ENCODE measurements at regions not wholly inside any gene's neighbourhood (a gene's known extent, or its start where the extent isn't known, plus 50 kb on each side); places are given as distances from the start of the nearest gene placed in this dataset.

DNA sequence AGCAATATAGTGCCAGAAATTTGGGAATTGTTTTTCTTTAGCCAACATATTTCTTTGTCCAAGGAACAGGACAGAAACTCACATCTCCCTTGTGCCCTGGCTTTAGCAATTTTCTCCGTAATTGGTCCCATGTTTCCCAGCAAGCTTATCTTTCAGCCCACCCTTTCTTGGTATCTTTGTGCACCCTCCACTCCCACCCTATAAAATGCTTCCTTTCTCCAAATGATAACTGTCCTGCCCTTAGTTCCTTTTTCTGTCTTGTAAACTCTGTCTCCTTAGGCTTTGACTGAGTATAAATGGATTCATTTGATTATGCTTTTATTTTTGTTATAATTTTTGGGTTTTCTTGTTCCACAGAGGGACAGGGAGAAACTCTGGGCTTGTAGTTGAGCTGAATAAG is 442.8 kb downstream of the ATP23 start:
- Histone ChIP-seq H3K27me3 (ENCODE audit: control insufficient read depth, insufficient read depth, low read length) (no peaks in the 10 kb centered on the region), H3K4me3 (ENCODE audit: low read length) (no peak overlapping the region), H3K4me1 (ENCODE audit: control insufficient read depth, insufficient read depth, low read length) (no peaks in the 10 kb centered on the region), H3K36me3 (ENCODE audit: control insufficient read depth, insufficient read depth, low read length) (no peaks in the 10 kb centered on the region), H3K9ac (ENCODE audit: low read length) (no peak overlapping the region), H3K27ac (ENCODE audit: low read depth, low read length) (no peak overlapping the region)

DNA sequence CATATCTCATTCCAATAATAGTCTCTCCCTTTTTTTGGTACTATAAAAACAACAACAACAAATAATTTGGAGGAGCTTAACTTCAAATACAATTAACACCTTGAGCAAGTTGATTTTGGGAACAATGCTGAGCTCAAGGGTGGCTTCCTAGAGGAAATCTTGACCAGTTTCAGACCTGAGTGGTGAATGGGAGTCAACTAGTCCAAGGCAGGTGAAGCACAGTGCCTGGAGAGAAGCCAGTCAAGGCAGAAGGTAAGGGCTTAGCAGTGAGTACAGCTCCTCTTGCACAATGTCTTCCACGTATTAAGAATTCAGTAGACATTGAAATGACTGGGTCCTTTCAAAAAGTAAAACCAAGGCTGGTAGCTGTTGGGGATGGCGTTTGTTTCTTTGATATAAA is 444.8 kb downstream of the ATP23 start:
- Histone ChIP-seq H3K9ac (ENCODE audit: low read length) (no peak overlapping the region), H3K4me3 (ENCODE audit: low read length) (no peak overlapping the region), H3K36me3 (ENCODE audit: control insufficient read depth, insufficient read depth, low read length) (no peaks in the 10 kb centered on the region), H3K27me3 (ENCODE audit: control insufficient read depth, insufficient read depth, low read length) (no peaks in the 10 kb centered on the region), H3K27ac (ENCODE audit: low read depth, low read length) (no peak overlapping the region), H3K4me1 (ENCODE audit: control insufficient read depth, insufficient read depth, low read length) (no peaks in the 10 kb centered on the region)

DNA sequence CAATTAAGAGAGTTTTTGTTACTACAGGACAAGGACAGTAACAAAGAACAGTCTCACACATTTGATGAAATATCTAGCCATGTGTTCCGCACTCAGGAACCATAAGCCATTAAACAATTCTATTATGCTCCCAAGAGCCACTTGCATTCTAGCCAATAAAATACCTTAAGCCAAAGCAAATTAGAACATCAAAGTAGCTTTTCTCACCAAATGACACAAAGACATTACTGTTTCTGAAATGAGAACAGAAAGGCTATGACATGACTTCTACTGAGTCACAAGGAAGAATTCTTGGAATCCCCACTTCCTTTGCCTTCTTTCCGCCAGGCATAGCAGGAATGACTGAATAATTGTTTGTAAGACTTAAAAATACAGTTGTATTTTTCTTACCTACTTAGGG is 445.8 kb downstream of the ATP23 start:
- Histone ChIP-seq H3K4me1 (ENCODE audit: control insufficient read depth, insufficient read depth, low read length) (no peaks in the 10 kb centered on the region), H3K27ac (ENCODE audit: low read depth, low read length) (no peak overlapping the region), H3K27me3 (ENCODE audit: control insufficient read depth, insufficient read depth, low read length) (no peaks in the 10 kb centered on the region), H3K36me3 (ENCODE audit: control insufficient read depth, insufficient read depth, low read length) (no peaks in the 10 kb centered on the region), H3K4me3 (ENCODE audit: low read length) (no peak overlapping the region), H3K9ac (ENCODE audit: low read length) (no peak overlapping the region)

DNA sequence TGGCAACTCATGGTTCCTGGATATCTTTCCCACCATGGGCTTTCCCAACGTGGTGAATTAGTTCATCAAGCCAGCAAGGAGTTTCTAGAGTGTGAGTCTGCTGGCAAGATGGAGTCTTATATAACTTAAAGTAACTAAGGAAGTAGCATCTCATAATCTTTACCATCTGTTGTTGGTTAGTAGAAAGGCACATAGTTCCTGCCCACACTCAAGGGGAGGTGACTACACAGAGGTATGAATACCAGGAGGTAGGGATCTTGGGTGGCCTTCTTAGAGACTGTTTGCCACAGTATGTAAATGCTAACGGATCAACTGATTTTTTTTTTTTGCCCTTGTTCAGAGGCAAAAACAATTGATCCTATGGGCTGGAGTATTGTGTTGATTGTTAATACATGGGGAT is 446.9 kb downstream of the ATP23 start:
- Histone ChIP-seq H3K4me3 (ENCODE audit: low read length) (no peak overlapping the region), H3K9ac (ENCODE audit: low read length) (no peak overlapping the region), H3K27ac (ENCODE audit: low read depth, low read length) (no peak overlapping the region), H3K4me1 (ENCODE audit: control insufficient read depth, insufficient read depth, low read length) (no peaks in the 10 kb centered on the region), H3K36me3 (ENCODE audit: control insufficient read depth, insufficient read depth, low read length) (no peaks in the 10 kb centered on the region), H3K27me3 (ENCODE audit: control insufficient read depth, insufficient read depth, low read length) (no peaks in the 10 kb centered on the region)

DNA sequence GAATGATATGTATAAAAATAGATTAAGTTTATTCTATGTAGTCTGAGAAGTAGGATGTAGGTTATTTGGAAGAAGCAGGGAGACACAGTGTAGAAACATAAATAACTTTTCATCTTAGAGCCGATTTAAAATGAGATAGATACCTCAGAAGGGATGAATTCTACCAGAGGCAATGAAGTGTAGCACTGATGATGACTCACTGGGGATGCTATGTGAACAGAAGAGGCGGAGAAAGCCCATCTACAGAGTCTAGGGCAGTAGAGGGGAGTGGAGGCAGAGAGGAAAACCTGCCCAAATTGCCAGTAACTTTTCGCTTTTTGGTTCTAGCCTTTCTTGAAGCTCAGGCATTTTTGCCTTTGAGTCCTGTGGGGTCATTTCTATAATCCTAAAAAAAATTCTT is 451.8 kb downstream of the ATP23 start:
- Histone ChIP-seq H3K4me1 (ENCODE audit: control insufficient read depth, insufficient read depth, low read length) (no peaks in the 10 kb centered on the region), H3K9ac (ENCODE audit: low read length) (no peak overlapping the region), H3K36me3 (ENCODE audit: control insufficient read depth, insufficient read depth, low read length) (no peaks in the 10 kb centered on the region), H3K27ac (ENCODE audit: low read depth, low read length) (no peak overlapping the region), H3K4me3 (ENCODE audit: low read length) (no peak overlapping the region), H3K27me3 (ENCODE audit: control insufficient read depth, insufficient read depth, low read length) (no peaks in the 10 kb centered on the region)

DNA sequence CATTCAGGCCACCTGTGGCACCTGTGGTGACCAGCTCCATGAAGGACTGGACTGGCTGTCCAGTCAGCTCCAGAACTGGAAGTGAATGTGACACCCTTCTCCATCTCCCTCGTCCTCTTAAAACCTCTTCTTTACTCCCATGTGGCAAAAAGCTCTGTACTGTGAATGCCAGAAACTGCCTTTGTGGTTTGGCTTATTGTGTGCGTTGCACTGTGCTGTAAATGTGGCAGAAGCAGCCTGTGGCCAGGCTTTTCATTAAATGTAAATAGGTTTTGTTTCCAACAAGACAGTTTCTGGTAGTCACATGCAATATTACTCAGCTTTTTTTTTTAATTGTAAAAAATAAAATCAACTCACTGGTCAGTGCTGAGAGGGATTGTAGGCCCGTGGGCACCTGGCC is 453.7 kb downstream of the ATP23 start:
- no peaks in the 10 kb centered on the region for H3K36me3 ChIP-seq (ENCODE audit: control insufficient read depth, insufficient read depth, low read length)
- no peak overlapping the region for H3K27ac ChIP-seq (ENCODE audit: low read depth, low read length)
- H3K4me3 ChIP-seq (ENCODE audit: low read length): no peak overlapping the region
- no peak overlapping the region for H3K9ac ChIP-seq (ENCODE audit: low read length)
- no peaks in the 10 kb centered on the region for H3K27me3 ChIP-seq (ENCODE audit: control insufficient read depth, insufficient read depth, low read length)
- H3K4me1 ChIP-seq (ENCODE audit: control insufficient read depth, insufficient read depth, low read length): no peaks in the 10 kb centered on the region

DNA sequence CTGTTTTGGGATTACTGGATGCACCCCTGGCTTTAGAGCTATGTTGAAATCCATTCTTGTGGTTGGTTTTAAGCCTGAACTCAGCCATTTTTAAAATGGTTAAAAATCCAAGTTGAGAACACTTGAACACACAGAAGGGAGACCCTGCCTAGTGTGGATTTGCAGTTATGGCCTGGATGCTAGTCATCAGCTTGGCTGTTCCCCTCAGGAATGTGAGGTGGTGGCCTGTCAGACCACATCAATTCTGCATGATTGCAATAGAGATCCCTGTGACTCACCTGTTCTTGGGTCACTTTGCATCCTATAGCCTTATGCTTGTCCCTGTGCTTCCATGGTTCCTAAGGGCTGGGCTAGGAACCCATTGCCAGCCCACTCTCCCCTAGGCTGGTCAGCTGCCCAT is 454.1 kb downstream of the ATP23 start:
- Histone ChIP-seq H3K27me3 (ENCODE audit: control insufficient read depth, insufficient read depth, low read length) (no peaks in the 10 kb centered on the region), H3K36me3 (ENCODE audit: control insufficient read depth, insufficient read depth, low read length) (no peaks in the 10 kb centered on the region), H3K9ac (ENCODE audit: low read length) (no peak overlapping the region), H3K27ac (ENCODE audit: low read depth, low read length) (no peak overlapping the region), H3K4me3 (ENCODE audit: low read length) (no peak overlapping the region), H3K4me1 (ENCODE audit: control insufficient read depth, insufficient read depth, low read length) (no peaks in the 10 kb centered on the region)

DNA sequence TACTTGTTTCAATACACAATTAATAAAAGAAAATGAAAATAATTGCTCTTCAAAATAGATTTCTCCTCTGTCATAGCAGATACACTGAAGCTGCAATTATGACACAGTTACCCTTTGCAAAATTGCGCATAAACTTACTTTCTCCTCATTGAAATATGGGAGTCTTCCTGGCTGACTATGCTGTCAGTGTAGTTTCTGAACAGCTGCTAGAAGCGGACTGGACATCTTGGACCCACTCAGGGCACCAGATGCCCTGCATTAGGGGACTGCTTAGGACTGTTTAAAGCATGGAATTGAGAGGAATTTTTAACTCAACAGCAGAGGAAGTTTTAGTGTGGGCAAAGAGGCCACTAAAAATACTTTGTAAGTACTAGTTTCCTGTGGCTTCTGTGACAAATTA is 454.9 kb downstream of the ATP23 start:
- Histone ChIP-seq H3K4me3 (ENCODE audit: low read length) (no peak overlapping the region), H3K4me1 (ENCODE audit: control insufficient read depth, insufficient read depth, low read length) (no peaks in the 10 kb centered on the region), H3K9ac (ENCODE audit: low read length) (no peak overlapping the region), H3K36me3 (ENCODE audit: control insufficient read depth, insufficient read depth, low read length) (no peaks in the 10 kb centered on the region), H3K27ac (ENCODE audit: low read depth, low read length) (no peak overlapping the region), H3K27me3 (ENCODE audit: control insufficient read depth, insufficient read depth, low read length) (no peaks in the 10 kb centered on the region)

DNA sequence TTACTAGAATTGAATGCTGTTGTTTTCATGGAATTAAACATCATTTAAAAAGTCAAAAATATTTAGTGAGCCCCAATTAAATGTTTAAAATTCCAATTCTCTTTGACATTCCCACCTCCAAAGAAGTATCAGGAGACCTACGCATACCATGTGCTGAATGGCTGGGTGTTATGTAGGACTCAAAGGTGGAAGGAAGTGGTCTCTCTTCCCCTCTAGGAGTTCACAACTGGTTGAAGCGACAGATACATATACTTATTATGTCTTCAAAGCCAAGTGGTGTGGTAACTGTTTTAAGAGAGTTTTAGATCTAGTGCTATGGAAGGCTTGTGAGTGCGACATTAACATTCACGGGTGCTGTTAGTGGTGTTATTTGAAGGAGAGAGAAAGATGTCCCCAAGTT is 464.0 kb downstream of the ATP23 start:
- Histone ChIP-seq H3K4me3 (ENCODE audit: low read length) (no peak overlapping the region), H3K4me1 (ENCODE audit: control insufficient read depth, insufficient read depth, low read length) (no peaks in the 10 kb centered on the region), H3K36me3 (ENCODE audit: control insufficient read depth, insufficient read depth, low read length) (no peaks in the 10 kb centered on the region), H3K9ac (ENCODE audit: low read length) (no peak overlapping the region), H3K27me3 (ENCODE audit: control insufficient read depth, insufficient read depth, low read length) (no peaks in the 10 kb centered on the region), H3K27ac (ENCODE audit: low read depth, low read length) (no peak overlapping the region)

DNA sequence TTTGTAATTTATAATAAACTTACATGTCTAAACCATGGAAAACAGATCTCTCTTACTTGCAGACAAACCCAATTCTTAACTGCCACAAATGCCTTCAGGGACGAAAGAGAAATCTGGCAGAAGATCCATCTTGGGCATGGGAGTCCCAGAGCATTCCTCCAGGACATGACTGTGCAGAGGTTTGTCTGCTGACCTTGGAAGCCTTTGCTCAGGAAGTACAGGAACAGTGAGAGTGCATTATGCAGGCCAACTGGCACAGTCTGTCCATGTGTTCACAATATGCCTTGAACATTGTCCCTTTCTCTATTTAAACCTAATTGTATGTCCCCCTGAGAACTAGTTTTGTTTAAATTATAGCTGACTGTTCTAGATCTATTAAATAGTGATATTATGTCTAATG is 467.1 kb downstream of the ATP23 start:
- H3K27ac ChIP-seq (ENCODE audit: low read depth, low read length): no peak overlapping the region
- H3K9ac ChIP-seq (ENCODE audit: low read length): no peak overlapping the region
- H3K36me3 ChIP-seq (ENCODE audit: control insufficient read depth, insufficient read depth, low read length): no peaks in the 10 kb centered on the region
- H3K4me1 ChIP-seq (ENCODE audit: control insufficient read depth, insufficient read depth, low read length): no peaks in the 10 kb centered on the region
- no peak overlapping the region for H3K4me3 ChIP-seq (ENCODE audit: low read length)
- no peaks in the 10 kb centered on the region for H3K27me3 ChIP-seq (ENCODE audit: control insufficient read depth, insufficient read depth, low read length)

DNA sequence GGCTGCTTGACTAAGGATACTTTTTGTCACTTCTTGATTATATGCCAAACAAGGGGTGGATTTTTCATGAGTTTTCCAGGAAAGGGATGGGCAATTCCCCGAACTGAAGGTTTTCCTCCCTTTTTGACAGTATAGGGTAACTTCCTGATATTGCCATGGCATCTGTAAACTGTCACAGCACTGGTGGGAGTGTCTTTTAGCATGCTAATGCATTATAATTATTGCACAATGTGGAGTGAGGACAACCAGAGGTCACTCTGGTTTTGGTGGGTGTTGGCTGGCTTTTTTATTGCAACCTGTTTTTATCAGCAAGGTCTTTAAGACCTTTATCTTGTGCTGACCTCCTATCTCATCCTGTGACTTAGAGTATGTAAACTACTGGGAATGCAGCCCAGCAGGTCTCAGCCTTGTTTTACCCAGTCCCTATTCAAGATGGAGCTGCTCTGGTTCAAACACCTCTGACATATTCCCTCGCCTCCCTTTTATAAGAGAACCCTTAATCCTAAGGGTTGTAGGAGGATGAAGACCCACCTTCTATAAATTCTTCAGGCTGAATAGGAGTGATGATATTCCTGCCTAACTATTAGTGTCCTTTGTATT is 471.2 kb downstream of the ATP23 start:
- Histone ChIP-seq H3K4me3 (ENCODE audit: low read length) (no peak overlapping the region), H3K36me3 (ENCODE audit: control insufficient read depth, insufficient read depth, low read length) (no peaks in the 10 kb centered on the region), H3K4me1 (ENCODE audit: control insufficient read depth, insufficient read depth, low read length) (no peaks in the 10 kb centered on the region), H3K9ac (ENCODE audit: low read length) (no peak overlapping the region), H3K27ac (ENCODE audit: low read depth, low read length) (no peak overlapping the region), H3K27me3 (ENCODE audit: control insufficient read depth, insufficient read depth, low read length) (no peaks in the 10 kb centered on the region)

DNA sequence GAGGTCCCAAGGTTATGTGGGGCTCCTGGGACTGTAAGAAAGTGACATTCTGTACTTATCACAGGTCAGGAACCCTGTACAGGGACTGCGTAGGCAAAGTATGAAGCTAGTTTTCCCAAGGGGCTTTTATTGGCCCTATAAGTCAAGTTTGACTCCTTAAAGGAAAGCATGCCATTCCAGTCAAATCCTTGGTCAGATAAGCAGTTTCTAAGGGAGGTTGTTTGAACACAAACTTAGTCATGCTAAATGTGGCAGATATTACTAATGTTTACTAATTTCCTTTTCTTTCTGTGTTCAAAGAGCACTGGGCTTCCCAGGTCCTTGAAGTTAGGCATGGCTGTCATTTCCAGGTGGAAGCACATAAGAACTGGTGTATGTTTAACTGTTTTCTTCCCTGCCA is 472.4 kb downstream of the ATP23 start:
- Histone ChIP-seq H3K4me1 (ENCODE audit: control insufficient read depth, insufficient read depth, low read length) (no peaks in the 10 kb centered on the region), H3K27ac (ENCODE audit: low read depth, low read length) (no peak overlapping the region), H3K9ac (ENCODE audit: low read length) (no peak overlapping the region), H3K36me3 (ENCODE audit: control insufficient read depth, insufficient read depth, low read length) (no peaks in the 10 kb centered on the region), H3K4me3 (ENCODE audit: low read length) (no peak overlapping the region), H3K27me3 (ENCODE audit: control insufficient read depth, insufficient read depth, low read length) (no peaks in the 10 kb centered on the region)

DNA sequence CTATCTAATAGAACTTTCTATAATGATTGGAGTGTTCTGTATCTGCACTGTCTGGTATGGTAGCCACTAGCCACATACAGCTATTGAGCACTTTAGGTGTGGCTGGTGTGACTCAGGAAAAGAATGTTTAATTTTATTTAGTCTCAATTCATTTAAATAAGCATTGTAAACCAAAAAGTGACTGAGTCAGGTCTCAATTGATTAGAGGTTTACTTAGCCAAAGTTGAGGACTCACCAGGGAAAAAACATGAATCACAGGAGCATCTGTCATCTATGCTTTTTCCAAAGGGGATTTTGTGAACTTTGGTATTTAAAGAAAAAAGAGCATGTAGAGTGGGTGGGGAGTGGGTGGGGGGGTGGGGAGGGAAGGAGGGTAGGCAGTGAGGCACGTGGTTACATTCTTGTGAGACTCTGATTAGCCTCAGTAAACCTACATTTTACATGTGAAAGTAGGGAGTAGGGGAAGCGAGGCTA is 473.1 kb downstream of the ATP23 start:
- Histone ChIP-seq H3K4me3 (ENCODE audit: low read length) (no peak overlapping the region), H3K36me3 (ENCODE audit: control insufficient read depth, insufficient read depth, low read length) (no peaks in the 10 kb centered on the region), H3K9ac (ENCODE audit: low read length) (no peak overlapping the region), H3K27me3 (ENCODE audit: control insufficient read depth, insufficient read depth, low read length) (no peaks in the 10 kb centered on the region), H3K27ac (ENCODE audit: low read depth, low read length) (no peak overlapping the region), H3K4me1 (ENCODE audit: control insufficient read depth, insufficient read depth, low read length) (no peaks in the 10 kb centered on the region)
